Posterior cingulate gyrus (tissue), 11 donors: ENCODE measurements at regions not wholly inside any gene's neighbourhood (a gene's known extent, or its start where the extent isn't known, plus 50 kb on each side); places are given as distances from the start of the nearest gene placed in this dataset.
A peak's percentile ranks its signal among the peaks of the same experiment; 100 is the strongest.

Experiments
- DNase-seq, 10 donors: peaks; one replicate each; pipeline versions ENCODE4 v3.0.0 to v3.0.0-alpha.2; 2020 to 2021; ENCODE audit warnings: mixed read lengths in 3 of 10
- intact Hi-C: fragments of 100-400 bp; cut with DNase I; formaldehyde crosslinking; loops from one replicate; pipeline ENCODE4 v1.15.1; 2023

GRCh38 chrX:80293354-80293753 lies 126.9 kb upstream of the TENT5D start:
- no peak for DNase-seq
- intact Hi-C loops = no loop called here

GRCh38 chrX:80306007-80306406 lies 114.2 kb upstream of the TENT5D start:
- no peak for DNase-seq
- intact Hi-C loops = no loop called here

DNA sequence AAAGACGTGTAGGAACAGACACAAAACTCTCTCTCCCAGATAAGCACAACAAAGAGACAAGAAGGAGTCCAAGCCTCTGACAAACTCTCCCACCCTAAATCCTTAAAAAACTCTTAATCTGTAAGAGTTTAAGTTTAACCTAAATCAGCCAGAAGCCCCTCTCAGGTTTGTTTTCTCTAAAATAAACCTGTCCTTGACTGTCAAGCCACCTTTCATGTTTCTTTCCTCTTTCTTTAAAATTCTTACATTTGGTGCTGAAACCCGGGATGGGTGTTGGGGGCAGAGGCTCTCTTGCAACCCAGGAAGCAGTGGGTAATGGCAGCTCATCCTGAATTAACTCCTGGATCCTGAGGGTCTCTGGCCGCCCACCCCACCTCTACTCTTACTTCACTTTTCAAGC lies 107.8 kb upstream of the TENT5D start:
- peak in 1 of 10 donors; percentile 66 for DNase-seq
- intact Hi-C loops = no loop called here

GRCh38 chrX:80316526-80316925 lies 103.7 kb upstream of the TENT5D start:
- intact Hi-C loops = no loop called here
- no peak for DNase-seq

- intact Hi-C loops = no loop called here
- no peak for DNase-seq
Observed at GRCh38 chrX:80317646-80318045, 102.6 kb upstream of the TENT5D start.

DNA sequence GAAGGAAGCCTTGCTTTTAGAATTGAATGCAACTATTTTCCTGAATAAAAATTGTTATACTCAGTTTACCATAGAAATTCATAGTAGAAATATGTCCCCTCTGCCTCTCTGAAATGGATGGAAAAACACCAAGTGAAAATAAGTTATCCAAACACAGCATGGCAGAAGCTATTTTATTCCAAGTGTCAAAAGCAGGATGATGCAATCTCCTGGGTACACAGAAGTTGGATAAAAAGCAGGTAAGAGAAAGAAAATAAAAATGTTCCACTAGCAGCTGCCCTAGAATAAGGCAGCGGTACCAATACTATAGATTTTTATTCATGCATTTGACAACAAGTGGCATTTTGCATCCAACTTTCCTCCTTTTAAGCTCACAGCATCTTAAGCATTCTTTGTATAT lies 89.0 kb upstream of the TENT5D start:
- intact Hi-C loops = no loop called here
- DNase-seq = no peak

GRCh38 chrX:80334583-80334982 lies 85.7 kb upstream of the TENT5D start:
- intact Hi-C loops = no loop called here

GRCh38 chrX:80335062-80335830 lies 85.0 kb upstream of the TENT5D start:
- intact Hi-C loops = no loop called here
- DNase-seq = peak in 3 of 10 donors; percentile 20 to 79 (median 58)

More at GRCh38 chrX:80334583-80334982, 85.7 kb upstream of the TENT5D start:
- DNase-seq = no peak

DNA sequence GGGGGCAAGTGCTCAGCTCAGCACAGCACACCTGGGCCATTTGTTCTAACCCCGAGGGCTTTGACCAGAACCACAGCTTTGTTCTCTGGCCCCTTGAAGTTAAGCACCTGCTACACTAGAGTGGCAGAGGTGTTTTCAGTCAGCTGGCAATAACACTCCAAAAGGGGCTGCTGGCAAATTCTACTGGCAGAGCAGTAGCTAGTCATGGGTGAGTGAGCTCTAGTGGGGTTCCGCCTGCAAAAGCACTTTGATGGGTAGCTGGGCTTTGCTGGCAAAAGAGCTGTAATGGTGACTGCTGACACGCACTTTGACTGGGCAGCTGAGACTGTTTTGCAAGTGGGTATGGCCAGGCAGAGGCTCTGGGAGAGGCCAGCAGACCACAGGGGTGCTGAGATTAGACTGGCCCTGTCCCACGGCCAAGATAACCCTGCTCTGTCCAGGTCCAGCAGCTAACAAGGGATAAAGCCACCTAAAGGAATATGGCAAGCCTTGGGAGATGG lies 65.2 kb upstream of the TENT5D start:
- intact Hi-C loops = no loop called here
- DNase-seq = peak in 2 of 10 donors; percentile 40 to 51
